Osteocyte (in vitro differentiated cells): ENCODE measurements at regions not wholly inside any gene's neighbourhood (a gene's known extent, or its start where the extent isn't known, plus 50 kb on each side); places are given as distances from the start of the nearest gene placed in this dataset.

Experiments used
- DNase-seq: peaks from one replicate; pipeline ENCODE4 v3.0.0; 2021; ENCODE audit warnings: mixed read lengths; ENCODE audit not compliant: unreplicated experiment; ENCODE audit errors: extremely low spot score
- H3K27ac Mint-ChIP-seq: one replicate; pipeline ENCODE4 v1.8.0; 2021; ENCODE audit warnings: mild to moderate bottlenecking, mixed read lengths; ENCODE audit not compliant: unreplicated experiment
- H3K27me3 Mint-ChIP-seq: one replicate; pipeline ENCODE4 v1.8.0; 2021; ENCODE audit warnings: mixed read lengths; ENCODE audit not compliant: unreplicated experiment
- H3K36me3 Mint-ChIP-seq: one replicate; pipeline ENCODE4 v1.8.0; 2021; ENCODE audit warnings: mixed read lengths; ENCODE audit not compliant: unreplicated experiment
- H3K4me1 Mint-ChIP-seq: one replicate; pipeline ENCODE4 v1.8.0; 2021; ENCODE audit warnings: mixed read lengths; ENCODE audit not compliant: unreplicated experiment
- H3K4me3 Mint-ChIP-seq: one replicate; pipeline ENCODE4 v1.8.0; 2021; ENCODE audit warnings: mild to moderate bottlenecking, moderate library complexity, mixed read lengths; ENCODE audit not compliant: unreplicated experiment
- H3K9me3 Mint-ChIP-seq: one replicate; pipeline ENCODE4 v1.8.0; 2021; ENCODE audit warnings: mixed read lengths; ENCODE audit not compliant: unreplicated experiment
- CTCF ChIP-seq: fragments of 200-600 bp; sonication (generic); IDR thresholded peaks from 2 replicates; pipeline ENCODE4 v1.5.0; 2021; ENCODE audit warnings: antibody characterized with exemption, mild to moderate bottlenecking, moderate library complexity

GRCh38 chr9:119053070-119053469 is 316.2 kb downstream of the BRINP1 start:
- Mint-ChIP-seq H3K27ac (no peak overlapping the region), H3K4me1 (no peaks in the 10 kb centered on the region), H3K9me3 (no peaks in the 10 kb centered on the region), H3K4me3 (no peak overlapping the region), H3K27me3 (no peaks in the 10 kb centered on the region), H3K36me3 (no peaks in the 10 kb centered on the region)
- no peak for DNase-seq
- no peak for TF ChIP-seq CTCF

- H3K9me3 Mint-ChIP-seq = no peaks in the 10 kb centered on the region
- no peaks in the 10 kb centered on the region for H3K27me3 Mint-ChIP-seq
- DNase-seq = no peak
- no peak overlapping the region for H3K27ac Mint-ChIP-seq
- no peaks in the 10 kb centered on the region for H3K36me3 Mint-ChIP-seq
- TF ChIP-seq CTCF = no peak
- H3K4me1 Mint-ChIP-seq = no peaks in the 10 kb centered on the region
- H3K4me3 Mint-ChIP-seq = no peak overlapping the region
Observed at GRCh38 chr9:119060629-119061385, 308.4 kb downstream of the BRINP1 start.

GRCh38 chr9:119071636-119072035 is 297.6 kb downstream of the BRINP1 start:
- no peak overlapping the region for H3K4me3 Mint-ChIP-seq
- H3K9me3 Mint-ChIP-seq = peaks cover 18% of the 10 kb centered on the region
- no peak for TF ChIP-seq CTCF
- no peak overlapping the region for H3K27ac Mint-ChIP-seq
- H3K4me1 Mint-ChIP-seq = no peaks in the 10 kb centered on the region
- H3K36me3 Mint-ChIP-seq = no peaks in the 10 kb centered on the region
- H3K27me3 Mint-ChIP-seq = no peaks in the 10 kb centered on the region
- no peak for DNase-seq

- no peaks in the 10 kb centered on the region for H3K4me1 Mint-ChIP-seq
- H3K9me3 Mint-ChIP-seq = peaks cover 9% of the 10 kb centered on the region
- TF ChIP-seq CTCF = no peak
- H3K27ac Mint-ChIP-seq = no peak overlapping the region
- DNase-seq = no peak
- H3K36me3 Mint-ChIP-seq = no peaks in the 10 kb centered on the region
- no peaks in the 10 kb centered on the region for H3K27me3 Mint-ChIP-seq
- H3K4me3 Mint-ChIP-seq = no peak overlapping the region
Observed at GRCh38 chr9:119074017-119074416, 295.2 kb downstream of the BRINP1 start.

GRCh38 chr9:119078015-119078414 is 291.2 kb downstream of the BRINP1 start:
- H3K27me3 Mint-ChIP-seq = no peaks in the 10 kb centered on the region

More at GRCh38 chr9:119078015-119078414, 291.2 kb downstream of the BRINP1 start:
- no peak for TF ChIP-seq CTCF
- no peak for DNase-seq
- Mint-ChIP-seq H3K27ac (no peak overlapping the region), H3K4me3 (no peak overlapping the region), H3K4me1 (no peaks in the 10 kb centered on the region), H3K9me3 (no peaks in the 10 kb centered on the region), H3K36me3 (no peaks in the 10 kb centered on the region)
